ENCODE measurements at regions not wholly inside any gene's neighbourhood (a gene's known extent, or its start where the extent isn't known, plus 50 kb on each side); places are given as distances from the start of the nearest gene placed in this dataset.

DNA sequence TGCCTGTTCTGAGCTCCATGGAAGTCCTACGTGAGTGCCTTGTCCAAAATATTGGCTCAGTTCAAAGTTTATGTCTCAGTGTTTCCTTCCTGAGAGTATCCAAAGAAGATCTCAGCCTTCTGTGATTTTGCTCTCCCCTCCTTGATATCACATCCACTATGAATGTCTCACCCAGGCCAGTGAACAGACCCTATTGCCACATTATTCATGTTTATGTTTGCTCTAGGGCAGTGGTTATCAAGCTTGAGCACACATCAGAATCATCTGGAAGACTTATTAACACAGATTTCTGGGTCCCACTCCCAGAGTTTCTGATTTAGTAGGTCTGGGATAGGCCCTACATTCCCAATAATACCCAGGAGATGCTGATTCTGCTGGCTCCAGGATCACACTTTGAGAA is 145.0 kb upstream of the FGGY start:
- peaks cover 0 to 29% of the 10 kb centered on the region in 2 donors for H3K4me1 ChIP-seq
- no peak overlapping the region for H3K4me3 ChIP-seq
- no peaks in the 10 kb centered on the region for H3K9me3 ChIP-seq
- H3K27ac ChIP-seq: peak overlapping the region; percentile 73 to 81
- DNase-seq (ENCODE audit: low spot score in 2 of 2): no peak
- TF ChIP-seq CTCF (IDR thresholded peaks at IDR 0.05): no peak
- intact Hi-C loops (cut with DNase I): loop anchor here (2.0 to 5.0 kb wide), 4 partner anchors 75 to 367 kb away; partner anchors contain the start of gene JUN
- no peaks in the 10 kb centered on the region for H3K36me3 ChIP-seq
- H3K27me3 ChIP-seq: no peaks in the 10 kb centered on the region

- Histone ChIP-seq H3K4me3 (no peak overlapping the region), H3K27me3 (no peaks in the 10 kb centered on the region), H3K27ac (peak overlapping the region; percentile 73 to 81), H3K4me1 (peaks cover 0 to 27% of the 10 kb centered on the region in 2 donors), H3K9me3 (no peaks in the 10 kb centered on the region), H3K36me3 (no peaks in the 10 kb centered on the region)
- intact Hi-C loops (cut with DNase I): loop anchor here (5.0 kb wide), 3 partner anchors 75 to 250 kb away; no protein-coding TSS in a partner anchor
- DNase-seq (ENCODE audit: low spot score in 2 of 2): no peak
- no peak for TF ChIP-seq CTCF (IDR thresholded peaks at IDR 0.05)
Observed at GRCh38 chr1:59152511-59152910, 144.4 kb upstream of the FGGY start.

DNA sequence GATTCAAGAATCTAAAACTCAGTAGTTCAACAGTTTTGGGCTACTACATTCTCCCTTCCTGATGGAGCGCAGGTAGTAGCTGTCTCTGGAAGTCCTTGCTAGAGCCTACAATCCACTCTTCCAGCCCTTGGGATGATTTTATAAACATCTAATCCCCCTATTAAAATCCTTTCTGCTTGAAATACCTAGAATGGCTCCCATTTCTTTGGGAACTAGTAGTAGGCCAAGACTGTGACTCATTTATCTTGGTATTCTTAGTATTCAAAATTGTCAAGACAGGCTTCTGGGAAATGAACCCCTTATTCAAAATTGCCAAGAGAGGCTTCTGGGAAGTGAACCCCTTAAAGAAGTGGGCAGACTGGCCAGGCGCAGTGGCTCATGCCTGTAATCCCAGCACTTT is 142.5 kb upstream of the FGGY start:
- Histone ChIP-seq H3K36me3 (no peaks in the 10 kb centered on the region), H3K27me3 (no peaks in the 10 kb centered on the region), H3K9me3 (peaks cover 0 to 6% of the 10 kb centered on the region in 2 donors), H3K4me3 (no peak overlapping the region), H3K27ac (no peak overlapping the region), H3K4me1 (peaks cover 0 to 27% of the 10 kb centered on the region in 2 donors)
- intact Hi-C loops (cut with DNase I): loop anchor here (2.0 to 5.0 kb wide), 4 partner anchors 24 to 252 kb away; no protein-coding TSS in a partner anchor
- DNase-seq (ENCODE audit: low spot score in 2 of 2): no peak
- TF ChIP-seq CTCF (IDR thresholded peaks at IDR 0.05): no peak

- no peak overlapping the region for H3K4me3 ChIP-seq
- intact Hi-C loops (cut with DNase I): loop anchor here (2.0 kb wide), 1 partner anchor 23 kb away; no protein-coding TSS in a partner anchor
- H3K36me3 ChIP-seq: no peaks in the 10 kb centered on the region
- no peak for TF ChIP-seq CTCF (IDR thresholded peaks at IDR 0.05)
- H3K27ac ChIP-seq: peak overlapping the region; percentile 46 to 59
- DNase-seq (ENCODE audit: low spot score in 2 of 2): no peak
- peaks cover 5 to 31% of the 10 kb centered on the region in 2 donors for H3K4me1 ChIP-seq
- H3K9me3 ChIP-seq: peaks cover 0 to 6% of the 10 kb centered on the region in 2 donors
- no peaks in the 10 kb centered on the region for H3K27me3 ChIP-seq
Observed at GRCh38 chr1:59155351-59155750, 141.5 kb upstream of the FGGY start.

DNA sequence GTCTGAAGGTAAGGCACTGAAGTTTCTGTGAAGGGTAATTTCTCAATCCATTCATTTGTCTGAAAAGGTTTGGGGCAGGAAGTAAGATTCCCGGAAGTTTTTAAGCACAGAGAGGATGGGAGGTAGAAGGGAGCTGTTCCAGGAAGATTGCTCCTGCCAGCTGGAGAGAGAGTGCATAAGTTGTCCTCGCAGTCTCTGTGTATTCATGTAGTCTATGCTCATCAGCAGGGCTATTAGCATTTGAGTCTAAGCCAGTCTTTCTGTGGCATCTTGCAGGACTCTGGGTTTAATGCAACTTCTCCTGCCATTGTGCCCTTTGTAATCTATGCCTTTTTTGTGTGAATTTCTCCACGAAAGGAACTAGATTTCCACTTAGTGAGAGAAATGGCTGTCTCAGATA is 140.8 kb upstream of the FGGY start:
- no peak for DNase-seq (ENCODE audit: low spot score in 2 of 2)
- intact Hi-C loops (cut with DNase I): no loop called here
- H3K36me3 ChIP-seq: no peaks in the 10 kb centered on the region
- H3K4me1 ChIP-seq: peaks cover 5 to 32% of the 10 kb centered on the region in 2 donors
- no peaks in the 10 kb centered on the region for H3K27me3 ChIP-seq
- H3K4me3 ChIP-seq: no peak overlapping the region
- peak overlapping the region; percentile 46 to 59 for H3K27ac ChIP-seq
- no peak for TF ChIP-seq CTCF (IDR thresholded peaks at IDR 0.05)
- H3K9me3 ChIP-seq: peaks cover 0 to 6% of the 10 kb centered on the region in 2 donors

All from ascending aorta (tissue), 2 donors.